G401.6 (cell line): ENCODE measurements at regions not wholly inside any gene's neighbourhood (a gene's known extent, or its start where the extent isn't known, plus 50 kb on each side); places are given as distances from the start of the nearest gene placed in this dataset.
"Not testable (repeated sequence)": the region's sequence is repeated elsewhere in the genome, so short reads cannot be mapped to it uniquely, and the experiment has no call there.

Experiments used
- FAIRE-seq: peaks from 2 replicates; lab custom pipeline; 2012; peaks lifted over from hg19 to GRCh38; lab: Jason Lieb, UNC

DNA sequence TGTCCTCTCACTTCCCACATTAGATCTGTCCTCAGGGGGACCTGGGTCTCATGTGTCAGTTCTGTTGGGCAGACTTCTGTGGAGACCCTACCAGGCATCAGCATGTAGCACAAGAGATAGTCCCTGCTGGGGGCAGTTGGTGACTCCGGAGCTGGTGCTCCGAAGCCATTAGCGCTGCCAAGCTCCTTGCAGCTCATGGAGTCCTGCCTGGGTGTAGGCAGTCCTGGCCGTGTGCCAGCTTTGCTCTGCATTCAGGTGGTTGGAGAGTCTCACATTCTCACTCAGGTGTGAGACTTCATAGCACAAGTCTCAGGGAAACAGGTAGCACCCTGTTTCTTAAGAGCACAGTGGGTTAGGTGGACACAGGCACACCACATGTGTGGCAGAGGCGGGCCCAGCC, 202.3 kb downstream of the LIPI start:
- not testable (repeated sequence) for FAIRE-seq

DNA sequence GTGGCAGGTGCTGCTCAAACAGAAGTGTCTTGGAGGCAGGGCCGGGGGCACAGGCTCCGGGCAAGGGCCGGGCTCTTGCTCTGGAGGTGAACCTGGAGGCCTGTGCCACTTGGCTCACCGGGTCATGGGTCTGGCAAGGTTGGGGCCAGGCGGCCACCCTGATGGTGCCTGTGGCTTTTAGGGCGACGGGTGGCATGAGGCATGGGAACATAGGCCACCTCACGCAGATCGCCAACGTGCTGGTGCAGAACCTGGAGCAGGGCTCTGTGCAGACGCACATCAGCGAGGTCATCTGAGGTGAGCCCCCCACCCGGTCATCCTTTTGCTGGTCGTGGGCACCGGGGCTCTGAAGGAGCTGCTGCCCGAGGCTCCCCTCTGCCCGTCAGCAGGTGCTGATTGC, 202.7 kb downstream of the LIPI start:
- not testable (repeated sequence) for FAIRE-seq

DNA sequence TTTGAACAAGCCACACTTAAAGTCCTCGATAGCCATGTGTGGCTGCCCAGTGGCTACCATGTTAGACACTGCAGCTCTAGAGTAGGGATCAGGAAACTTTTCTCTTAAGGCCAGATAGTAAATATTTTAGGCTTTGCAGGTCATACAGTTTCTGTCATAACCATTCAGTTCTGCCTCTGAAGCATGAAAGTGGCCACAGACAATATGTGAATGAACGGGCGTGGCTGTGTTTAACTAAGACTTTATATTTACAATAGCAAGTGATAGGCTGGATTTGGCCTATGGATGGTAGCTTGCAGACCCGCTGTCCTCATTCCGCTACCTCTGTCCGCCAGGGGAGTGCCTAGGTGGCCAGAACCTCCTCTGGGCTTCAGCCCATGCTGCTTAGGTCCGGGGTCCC, 204.6 kb downstream of the LIPI start:
- not testable (repeated sequence) for FAIRE-seq

DNA sequence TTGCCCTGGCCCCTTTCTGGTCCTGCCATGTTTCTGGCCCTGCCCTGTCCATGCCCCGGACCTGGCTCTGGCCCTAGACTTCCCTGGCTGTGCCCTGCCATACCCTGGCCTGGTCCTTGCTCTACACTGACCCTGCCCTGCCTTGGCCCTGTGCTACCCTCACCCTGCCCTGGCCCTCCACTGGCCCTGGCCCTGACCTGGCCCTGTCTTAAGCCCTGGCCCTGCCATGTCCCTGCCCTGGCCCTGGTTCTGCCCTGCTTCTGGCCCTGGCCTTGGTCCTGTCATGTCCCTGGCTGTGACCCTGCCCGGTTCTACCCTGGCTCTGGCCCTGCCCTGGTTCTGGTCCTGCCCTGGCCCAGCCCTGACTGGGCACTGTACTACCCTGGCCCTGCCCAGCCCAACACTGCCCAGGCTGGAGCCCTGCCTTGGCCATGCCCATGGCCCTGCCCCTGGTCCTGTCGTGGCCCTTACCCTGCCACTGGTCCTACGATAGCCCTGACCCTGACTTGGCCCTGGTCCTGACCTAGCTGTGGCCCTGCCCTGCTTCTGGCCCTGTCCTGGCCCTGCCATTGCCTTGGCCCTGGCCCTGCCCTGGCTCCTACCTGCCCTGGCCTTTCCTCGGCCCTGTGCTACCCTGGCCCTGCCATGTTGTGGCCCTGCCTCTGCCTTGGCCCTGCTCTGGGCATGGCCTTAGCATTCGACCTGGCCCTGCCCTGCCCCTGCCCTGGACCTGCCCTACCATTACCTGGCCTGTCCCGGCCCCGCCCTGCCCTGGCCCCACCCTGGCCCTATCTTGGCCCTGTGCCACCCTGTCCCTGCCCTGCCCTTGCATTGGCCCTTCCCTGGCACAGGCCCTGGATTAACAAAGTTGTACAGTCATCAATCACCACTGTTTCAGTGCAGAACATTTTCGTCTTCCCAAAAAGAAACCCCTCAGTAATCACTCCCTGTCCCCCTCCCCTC, 223.5 kb downstream of the LIPI start:
- FAIRE-seq, result not testable (repeated sequence)

DNA sequence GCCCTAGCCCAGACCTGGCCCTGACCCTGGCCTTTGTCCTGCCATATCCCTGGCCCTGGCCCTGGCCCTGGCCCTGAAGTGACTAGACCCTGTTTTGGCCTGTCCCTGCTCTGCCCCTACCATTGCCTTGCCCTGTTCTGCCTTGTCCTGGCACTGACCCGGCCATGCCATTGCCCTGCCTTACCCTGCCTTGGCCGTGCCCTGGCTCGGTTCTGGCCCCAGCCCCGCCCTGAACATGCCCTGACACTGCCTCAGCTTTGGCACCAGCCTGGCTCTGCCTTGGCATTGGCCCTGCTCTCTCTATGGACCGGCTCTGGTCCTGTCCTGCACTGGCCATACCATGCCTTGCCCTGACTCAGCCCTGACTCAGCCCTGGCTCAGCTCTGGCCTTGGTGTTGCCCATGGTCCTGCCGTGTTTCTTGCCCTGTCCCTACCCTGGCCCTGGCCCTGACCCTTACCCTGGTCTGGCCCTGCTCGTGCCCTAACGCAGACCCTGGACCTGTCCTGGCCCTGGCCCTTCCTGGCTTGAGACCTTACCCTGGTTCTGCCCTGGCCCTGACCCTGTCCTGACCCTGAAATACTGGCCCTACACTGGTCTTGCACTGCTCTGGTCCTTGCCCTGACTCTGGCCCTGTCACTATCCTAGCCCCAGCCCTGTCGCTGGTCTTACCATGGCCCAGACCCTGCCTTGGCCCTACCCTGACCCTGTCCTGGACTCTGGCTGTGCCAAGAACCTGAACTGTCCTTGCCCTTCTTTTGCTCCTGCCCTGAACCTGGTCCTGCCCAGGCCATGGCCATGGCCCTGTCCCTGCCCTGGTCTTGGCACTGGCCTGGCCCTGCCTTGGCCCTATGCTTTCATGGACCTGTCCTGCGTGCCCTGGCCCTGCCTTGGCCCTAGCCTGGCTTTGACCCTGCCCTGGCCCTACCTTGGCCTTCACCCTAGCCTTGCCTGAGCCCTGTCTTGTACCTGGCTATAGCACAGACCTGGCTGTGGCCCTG, 224.6 kb downstream of the LIPI start:
- FAIRE-seq, result not testable (repeated sequence)

DNA sequence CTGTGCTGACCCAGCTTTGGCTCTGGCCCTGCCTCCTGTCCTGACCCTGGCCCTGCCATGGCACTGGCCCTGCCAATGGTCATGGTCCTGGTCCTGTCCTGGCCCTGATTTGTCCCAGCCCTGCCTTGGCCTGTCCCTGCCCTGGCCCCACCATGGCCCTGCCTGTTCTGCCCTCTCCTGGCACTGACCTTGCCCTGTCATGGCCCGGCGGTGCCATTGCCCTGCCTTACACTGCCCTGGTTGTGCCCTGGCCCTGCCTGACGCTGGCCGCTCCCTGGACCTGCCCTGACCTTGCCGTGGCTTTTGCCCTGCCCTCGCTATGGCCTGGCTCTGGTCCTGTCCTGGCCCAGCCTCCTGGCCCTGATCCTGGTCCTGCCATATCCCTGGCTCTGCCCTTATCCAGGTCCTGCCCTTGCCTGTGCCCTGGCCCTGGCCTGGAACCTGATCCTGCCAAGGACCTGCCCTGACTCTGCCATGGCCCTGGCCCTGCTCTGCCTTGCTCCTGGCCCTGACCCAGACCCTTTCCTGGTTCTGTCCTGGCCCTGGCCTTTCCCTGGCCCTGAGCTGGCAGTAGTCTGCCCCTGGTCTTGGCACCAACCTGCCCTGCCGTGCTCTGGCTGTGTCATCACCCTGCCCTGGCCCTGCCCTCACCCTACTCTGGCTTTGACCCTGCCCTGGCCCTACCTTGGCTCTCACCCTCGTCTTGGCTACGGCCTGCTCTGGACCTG, 225.5 kb downstream of the LIPI start:
- not testable (repeated sequence) for FAIRE-seq

DNA sequence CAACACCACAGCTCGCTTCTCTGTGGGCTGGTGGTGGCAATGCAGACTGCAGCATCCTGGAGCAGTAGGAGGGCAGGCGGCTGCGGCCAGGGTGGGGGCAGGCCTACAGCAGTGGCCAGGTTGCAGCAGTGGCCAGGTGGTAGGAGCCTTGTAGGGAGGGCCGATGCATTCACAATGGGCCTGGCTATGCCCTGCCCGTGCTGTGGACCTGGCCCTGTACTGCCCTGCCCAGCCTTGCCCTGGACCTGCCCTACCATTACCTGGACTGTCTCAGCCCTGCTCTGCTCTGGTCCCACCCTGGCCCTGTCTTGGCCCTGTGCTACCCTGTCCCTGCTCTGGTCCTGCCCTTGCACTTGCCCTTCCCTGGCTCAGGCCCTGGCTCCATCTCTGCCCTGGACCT, 226.0 kb downstream of the LIPI start:
- FAIRE-seq, result not testable (repeated sequence)

DNA sequence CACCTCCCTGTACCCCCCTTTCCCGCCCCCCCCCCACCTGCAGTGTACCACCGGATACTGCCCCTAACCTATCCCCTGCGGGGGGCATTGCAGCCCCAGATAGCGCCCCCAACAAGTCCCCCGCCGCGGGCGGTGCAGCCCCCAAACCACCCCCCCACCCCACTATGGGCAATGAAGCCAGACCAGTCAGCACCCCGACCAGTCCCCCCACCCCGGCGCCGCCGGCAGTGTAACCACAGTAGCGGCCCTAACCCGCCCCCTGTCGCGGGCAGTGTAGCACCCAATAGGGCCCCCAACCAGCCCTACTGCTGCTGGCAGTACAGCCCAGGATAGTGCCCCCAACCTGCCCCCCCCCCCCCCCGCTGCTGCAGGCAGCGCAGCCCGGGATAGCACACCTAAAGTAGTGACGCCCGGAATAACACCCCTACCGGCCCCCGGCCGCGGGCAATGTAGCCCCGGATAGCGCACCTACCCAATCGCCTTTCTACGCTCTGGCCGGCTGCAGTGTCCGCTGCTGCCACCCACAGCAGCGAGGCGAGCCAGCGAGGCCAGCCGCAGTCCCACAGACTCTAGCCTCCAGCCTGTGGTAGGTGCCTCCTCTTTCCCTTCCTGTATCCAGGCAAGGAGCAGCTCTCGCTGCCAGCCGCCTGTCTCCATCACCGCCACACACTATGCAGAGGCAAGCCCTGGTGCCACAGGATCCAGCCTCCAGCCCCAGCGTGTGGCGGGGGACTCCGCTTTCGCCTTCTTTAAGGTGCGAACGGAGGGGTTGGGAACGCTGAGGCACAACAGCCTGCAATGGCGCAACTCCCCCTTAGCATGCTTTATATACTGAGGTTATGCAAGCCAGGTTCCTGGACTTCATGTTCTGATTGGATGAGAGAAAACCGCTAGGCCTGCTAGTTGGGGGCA, 229.3 kb downstream of the LIPI start:
- not testable (repeated sequence) for FAIRE-seq

DNA sequence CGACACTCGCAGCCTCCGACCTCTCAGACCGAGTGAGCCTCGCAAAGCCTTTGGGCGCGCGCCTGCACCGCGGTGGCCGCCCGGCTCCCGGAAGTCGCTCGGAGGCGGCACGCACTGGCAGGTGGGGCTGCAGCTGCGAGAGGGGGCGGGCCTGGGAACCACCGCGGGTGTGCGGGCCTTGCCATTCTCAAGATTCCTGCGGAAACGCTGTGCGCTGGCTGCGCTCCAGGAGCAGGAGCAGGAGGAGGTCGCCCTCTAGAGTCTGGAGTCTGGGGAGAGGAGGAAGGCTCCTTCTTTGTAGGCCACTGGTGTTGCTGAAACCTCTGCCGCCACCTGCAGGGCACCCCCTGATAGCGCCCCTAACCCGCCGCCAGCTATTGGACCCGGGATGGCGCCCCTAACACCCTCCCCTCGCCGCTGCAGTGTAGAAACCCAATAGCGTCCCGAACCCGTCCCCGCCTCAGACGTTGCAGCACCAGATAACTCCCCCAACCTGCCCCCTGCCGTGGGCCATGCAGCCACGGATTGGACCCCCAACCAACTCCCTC, 230.6 kb downstream of the LIPI start:
- FAIRE-seq, result not testable (repeated sequence)

DNA sequence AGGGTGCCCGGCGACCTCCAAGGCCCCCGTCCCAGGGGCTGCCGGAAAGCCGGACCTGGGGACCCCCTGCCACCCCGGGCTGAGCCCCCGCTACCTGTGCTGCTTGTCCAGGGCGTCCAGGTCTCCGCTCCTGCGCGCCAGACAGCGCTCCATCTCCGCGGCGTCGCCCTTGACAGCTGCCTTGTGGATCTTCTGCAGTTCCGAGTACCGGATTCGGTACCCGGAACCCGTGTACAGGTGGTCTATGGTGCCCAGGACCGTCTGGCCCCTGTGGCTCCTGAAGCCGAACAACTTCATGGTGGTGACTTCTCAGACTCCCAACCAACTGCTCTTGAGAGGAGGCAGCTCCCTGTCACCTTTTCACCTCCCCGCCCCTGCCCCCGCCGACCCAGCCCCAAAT, 231.1 kb downstream of the LIPI start:
- not testable (repeated sequence) for FAIRE-seq

DNA sequence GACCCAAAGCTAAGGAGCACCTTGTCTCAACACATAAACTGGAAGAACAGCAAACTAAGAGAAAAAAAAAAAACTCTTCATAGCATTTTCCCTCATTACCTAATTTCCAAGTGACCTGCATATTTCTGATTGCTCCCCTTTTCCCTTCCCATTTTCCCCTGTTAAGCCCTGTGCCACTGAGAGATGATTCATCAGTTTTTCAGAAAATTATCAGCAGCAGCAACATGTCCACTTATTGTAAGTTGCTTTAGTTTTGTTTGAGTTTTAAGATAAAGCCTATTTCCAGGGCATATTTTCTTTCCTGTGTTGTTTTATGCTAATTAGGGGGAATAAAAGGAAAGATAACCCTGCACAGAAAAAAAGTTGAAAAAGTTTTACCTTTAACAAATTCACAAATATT, 236.2 kb downstream of the LIPI start:
- not testable (repeated sequence) for FAIRE-seq

DNA sequence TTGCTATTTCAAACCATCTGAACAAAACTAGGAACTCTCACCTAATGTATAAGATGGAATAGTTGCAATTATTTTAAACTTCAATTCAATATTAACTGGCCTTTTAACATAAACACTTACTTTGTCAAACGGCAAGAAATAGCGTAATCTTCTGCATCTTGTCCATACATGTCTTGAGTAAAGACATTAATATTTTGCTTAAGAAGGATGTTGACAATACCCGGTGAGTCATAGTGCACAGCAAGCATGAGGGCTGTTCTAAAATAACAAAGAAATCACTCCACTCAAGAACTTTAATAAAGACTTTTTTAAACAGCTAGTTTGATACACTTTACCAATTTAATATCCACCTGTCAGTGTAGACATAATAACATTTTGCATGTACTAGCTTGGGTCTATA, 240.9 kb downstream of the LIPI start:
- FAIRE-seq, result not testable (repeated sequence)

DNA sequence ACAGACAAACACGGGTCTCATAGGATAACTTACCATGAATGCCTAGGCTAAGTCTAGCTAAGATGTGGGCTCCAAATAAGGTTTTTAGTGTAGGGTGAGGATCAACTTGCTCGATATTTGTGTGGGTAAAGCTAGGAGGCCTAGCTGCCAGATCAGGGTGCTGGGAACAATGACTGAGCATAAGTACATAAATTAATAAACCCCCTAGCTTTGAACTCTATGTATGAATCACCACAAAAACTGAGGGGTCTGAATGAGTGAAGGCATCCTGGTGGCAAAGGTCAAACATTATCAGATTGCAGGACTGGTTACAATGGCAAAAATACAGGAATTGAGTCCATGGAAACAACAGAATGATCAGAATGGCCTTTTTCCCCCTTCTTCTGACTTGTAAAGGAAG, 241.8 kb downstream of the LIPI start:
- not testable (repeated sequence) for FAIRE-seq

DNA sequence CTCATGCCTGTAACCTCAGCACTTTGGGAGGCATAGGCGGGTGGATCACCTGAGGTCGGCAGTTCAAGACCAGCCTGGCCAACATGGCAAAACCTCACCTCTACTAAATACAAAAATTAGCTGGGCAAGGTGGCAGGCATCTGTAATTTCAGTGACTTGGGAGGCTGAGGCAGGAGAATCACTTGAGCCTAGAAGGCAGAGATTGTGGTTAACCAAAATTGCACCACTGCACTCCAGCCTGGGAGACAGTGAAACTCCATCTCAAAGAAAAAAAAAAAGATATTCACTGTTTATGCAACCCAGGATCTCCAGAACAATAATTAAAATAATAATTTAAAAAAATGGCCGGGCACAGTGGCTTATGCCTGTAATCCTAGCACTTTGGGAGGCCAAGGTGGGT, 247.5 kb downstream of the LIPI start:
- not testable (repeated sequence) for FAIRE-seq

DNA sequence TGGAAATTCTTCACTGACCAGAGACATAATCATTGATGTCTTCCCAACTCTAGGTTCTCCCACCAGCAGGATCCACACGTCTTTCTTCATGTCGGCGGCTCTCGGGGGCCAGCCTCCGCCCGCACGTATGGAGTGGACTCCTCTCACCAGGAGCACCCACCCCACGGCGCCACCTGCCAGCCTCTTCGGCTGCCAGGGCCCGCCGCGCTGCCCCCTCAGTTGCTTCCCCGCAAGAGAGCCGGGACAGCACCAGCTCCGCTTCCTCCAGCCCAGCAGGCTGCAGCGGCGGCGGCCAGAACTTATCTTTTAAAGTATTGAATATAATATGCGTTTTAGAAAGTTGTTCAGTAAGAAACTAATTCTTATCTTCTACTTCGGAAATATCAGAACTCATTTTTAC, 273.5 kb downstream of the LIPI start:
- no peak for FAIRE-seq

DNA sequence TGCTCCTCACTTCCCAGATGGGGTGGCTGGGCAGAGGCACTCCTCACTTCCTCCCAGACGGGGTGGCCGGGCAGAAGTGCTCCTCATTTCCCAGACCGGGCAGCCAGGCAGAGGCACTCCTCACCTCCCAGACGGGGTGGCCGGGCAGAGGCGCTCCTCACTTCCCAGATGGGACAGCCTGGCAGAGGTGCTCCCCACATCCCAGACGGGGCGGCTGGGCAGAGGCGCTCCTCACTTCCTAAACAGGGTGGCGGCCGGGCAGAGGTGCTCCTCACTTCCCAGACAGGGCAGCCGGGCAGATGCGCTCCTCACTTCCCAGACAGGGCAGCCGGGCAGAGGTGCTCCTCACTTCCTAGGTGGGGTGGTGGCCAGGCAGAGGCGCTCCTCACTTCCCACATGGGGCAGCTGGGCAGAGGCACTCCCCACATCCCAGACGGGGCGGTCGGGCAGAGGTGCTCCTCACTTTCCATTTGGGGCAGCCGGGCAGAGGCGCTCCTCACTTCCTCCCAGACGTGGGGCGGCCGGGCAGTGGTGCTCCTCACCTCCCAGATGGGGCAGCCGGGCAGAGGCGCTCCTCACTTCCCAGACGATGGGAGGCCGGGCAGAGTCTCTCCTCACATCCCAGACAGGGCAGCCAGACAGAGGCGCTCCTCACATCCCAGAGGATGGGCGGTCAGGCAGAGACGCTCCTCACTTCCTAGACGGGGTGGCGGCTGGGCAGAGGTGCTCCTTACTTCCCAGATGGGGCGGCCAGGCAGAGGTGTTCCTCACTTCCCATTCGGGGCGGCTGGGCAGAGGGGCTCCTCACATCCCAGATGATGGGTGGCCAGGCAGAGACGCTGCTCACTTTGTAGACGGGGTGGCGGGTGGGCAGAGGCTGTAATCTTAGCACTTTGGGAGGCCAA, 274.5 kb downstream of the LIPI start:
- FAIRE-seq, result not testable (repeated sequence)

DNA sequence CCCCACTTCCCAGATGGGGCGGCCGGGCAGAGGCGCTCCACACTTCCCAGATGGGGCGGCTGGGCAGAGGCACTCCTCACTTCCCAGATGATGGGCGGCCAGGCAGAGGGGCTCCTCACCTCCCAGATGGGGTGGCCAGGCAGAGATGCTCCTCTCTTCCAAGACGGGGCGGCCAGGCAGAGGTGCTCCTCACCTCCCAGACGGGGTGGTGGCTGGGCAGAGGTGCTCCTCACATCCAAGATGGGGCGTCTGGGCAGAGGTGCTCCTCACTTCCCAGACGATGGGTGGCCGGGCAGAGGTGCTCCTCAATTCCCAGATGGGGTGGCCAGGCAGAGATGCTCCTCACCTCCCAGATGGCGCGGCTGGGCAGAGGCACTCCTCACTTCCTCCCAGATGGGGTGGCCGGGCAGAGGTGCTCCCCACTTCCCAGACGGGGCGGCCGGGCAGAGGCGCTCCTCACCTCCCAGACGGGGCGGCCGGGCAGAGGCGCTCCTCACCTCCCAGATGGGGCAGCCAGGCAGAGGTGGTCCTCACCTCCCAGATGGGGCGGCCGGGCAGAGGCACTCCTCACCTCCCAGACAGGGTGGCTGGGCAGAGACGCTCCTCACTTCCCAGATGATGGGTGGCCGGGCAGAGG, 275.2 kb downstream of the LIPI start:
- FAIRE-seq, result not testable (repeated sequence)

DNA sequence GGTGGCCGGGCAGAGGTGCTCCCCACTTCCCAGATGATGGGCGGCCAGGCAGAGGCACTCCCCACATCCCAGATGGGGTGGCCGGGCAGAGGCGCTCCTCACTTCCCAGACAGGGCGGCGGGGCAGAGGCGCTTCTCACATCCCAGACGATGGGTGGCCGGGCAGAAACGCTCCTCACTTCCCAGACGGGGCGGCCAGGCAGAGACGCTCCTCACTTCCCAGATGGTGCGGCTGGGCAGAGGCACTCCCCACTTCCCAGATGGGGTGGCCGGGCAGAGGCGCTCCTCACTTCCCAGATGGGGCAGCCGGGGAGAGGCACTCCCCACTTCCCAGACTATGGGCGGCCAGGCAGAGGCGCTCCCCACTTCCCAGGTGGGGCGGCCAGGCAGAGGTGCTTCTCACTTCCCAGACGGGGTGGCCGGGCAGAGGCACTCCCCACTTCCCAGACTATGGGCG, 275.8 kb downstream of the LIPI start:
- FAIRE-seq, result not testable (repeated sequence)

DNA sequence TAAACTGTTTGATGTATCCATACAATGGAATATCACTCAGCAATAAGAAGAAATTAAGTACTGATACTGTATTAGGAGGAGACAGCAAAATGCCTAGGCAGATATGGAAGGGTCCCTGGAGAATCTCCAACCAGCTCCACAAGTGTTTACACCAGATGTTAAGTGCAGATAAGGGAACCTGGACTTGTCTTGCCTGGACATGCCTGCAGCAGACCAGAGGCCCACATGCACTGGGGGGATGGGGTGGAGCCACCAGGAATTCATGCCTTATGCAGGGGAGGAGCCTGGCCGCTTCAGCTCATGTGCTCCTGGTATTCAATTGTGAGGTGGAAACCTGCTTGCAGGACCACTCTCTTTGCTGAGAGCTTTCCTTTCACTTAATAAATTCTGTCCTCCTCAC, 287.6 kb downstream of the LIPI start:
- FAIRE-seq, result not testable (repeated sequence)
